ENCODE measurements at regions not wholly inside any gene's neighbourhood (a gene's known extent, or its start where the extent isn't known, plus 50 kb on each side); places are given as distances from the start of the nearest gene placed in this dataset.

GRCh38 chr12:17982556-17982955, 107.4 kb downstream of the RERGL start:
- no peak for TF ChIP-seq CTCF (IDR thresholded peaks at IDR 0.05; ENCODE audit: low read depth, low read length, poor library complexity, severe bottlenecking)
- no peak for TF ChIP-seq EZH2phosphoT487 (IDR thresholded peaks at IDR 0.05; ENCODE audit: borderline replicate concordance, low read length)

Data from DOHH2 (cell line).